Myocyte (in vitro differentiated cells): ENCODE measurements at regions not wholly inside any gene's neighbourhood (a gene's known extent, or its start where the extent isn't known, plus 50 kb on each side); places are given as distances from the start of the nearest gene placed in this dataset.

Source experiments
- DNase-seq: peaks from one replicate; pipeline ENCODE4 v3.0.0-alpha.2; 2012; ENCODE audit warnings: low read depth

DNA sequence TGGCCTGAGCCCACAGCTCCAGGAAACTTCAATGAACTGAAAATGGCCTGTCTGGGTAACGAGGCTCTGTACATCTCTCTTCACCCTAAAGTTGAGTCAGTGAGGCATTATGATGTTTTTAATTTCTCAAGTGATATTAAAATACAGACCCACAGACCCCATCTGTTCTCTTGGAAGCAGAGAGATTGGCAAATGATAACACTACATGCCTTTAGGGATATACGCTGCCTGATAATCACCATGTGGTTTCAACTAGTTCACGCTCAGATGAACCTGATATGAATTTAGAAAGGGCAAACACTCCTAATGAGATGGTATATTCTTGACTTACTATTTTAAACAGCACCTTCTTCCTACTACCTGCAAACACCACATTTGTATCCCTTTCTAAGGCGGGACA lies 127.5 kb downstream of the RFC3 start:
- no peak for DNase-seq

DNA sequence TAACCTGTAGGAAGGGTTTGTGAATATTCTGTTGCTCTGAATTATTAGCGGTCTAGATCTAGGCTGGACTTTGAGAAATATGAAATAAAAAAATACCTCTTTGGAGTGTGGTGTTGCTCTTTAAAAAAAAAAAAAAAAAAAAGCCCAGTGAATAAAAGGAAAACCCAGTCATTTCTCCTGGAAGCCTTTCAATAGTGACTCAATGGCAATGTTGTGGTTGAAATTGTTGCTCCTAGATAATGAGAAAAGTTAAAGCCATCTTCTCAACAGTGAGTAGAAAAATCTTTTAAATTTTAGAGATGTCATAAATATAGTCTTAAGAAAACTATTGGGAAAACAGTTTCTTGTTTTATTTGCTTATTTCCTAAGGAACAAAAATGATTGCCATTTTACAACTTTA lies 135.3 kb downstream of the RFC3 start:
- peak; percentile 55 for DNase-seq

DNA sequence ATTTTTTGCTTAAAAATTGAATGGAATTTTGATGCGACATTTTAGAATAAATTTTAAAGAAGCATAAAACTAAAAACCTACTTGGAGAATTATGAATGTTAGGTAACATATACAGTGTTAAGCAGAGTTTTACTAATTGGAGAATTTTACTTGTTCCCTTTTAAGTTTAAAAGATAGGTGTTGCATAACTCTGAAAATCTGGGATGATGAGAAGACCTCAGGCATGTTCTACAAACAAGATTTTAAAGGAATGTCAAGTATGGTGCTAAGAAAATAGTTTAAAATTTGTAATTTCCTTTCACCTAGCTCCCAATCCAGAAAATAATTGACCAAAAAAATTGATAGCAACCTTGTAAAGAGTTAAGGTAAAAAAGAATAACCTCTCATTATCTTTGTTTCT lies 135.8 kb downstream of the RFC3 start:
- no peak for DNase-seq

DNA sequence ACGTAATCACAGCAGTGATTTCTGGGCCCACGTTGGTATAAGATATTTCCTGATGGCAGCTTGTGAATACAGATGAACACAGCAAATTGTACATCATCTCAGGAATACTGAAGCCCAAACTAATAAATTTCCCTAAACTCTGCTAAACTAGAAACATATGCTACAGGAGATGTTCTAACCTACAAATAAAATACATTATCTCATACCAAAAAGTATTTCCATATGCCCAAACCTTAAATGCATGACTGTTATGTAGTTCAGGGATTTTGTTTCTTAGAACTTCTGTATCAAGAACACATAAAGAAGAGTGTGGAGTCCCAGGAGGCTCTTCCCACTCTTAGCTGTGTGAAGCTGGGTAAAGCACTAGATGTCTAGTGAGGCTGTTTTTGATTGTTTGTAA lies 138.4 kb downstream of the RFC3 start:
- DNase-seq, result no peak

DNA sequence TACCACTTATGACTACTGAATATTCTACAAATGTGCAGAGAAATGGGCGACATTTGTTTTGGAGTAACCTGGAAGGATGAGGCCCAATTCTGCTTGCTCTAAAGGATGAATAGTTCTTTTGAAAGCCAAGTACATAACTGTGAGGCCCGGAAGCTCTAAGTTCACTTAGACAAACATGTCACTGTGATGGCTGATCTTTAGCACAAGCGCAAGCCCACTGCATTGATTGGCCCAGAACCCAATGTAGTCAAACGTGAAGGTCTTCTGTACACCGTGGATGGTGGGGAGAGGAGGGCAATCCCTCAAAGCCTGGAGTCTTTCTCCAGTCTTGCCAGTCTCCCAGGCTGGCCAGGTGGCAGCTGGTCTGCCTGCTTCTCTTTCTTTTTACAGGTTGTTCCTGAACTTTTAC lies 139.6 kb downstream of the RFC3 start:
- no peak for DNase-seq

DNA sequence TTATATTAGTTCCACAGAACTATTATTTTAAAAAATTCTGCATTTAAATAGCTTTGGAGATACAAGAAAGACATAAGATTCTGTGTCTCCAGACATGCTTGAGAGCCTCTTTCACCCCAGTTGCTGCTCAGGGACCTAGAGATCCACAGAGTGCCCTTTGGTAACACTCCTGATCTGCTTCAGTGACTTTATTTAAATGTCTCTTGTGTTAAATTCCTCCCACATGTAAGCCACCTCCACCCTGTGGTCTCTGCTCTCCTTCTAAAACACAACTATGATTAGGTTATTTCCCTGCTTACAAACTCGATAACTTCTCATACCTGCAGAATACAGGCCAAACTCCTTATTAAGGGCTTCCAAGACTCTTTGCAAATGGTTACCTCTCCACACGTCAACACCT lies 141.0 kb downstream of the RFC3 start:
- DNase-seq, result no peak

DNA sequence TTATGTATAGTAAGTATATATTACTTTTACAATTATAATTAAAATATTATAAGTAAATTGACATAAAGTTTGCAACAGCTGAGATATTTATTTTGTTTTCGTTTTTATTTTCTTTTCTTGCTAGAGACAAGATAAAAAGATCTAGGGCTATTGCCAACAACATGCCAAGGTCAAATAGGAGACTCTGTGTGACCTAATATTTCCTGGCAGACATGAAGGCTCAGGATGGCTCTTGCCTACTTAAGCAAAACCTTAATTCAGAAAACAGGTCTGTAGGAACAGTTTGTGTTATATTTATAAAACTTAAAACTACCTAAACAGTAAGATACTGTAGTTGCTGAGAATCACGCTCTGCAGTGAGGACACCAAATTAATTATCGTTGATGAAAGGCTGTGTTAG lies 145.2 kb downstream of the RFC3 start:
- DNase-seq, result no peak

DNA sequence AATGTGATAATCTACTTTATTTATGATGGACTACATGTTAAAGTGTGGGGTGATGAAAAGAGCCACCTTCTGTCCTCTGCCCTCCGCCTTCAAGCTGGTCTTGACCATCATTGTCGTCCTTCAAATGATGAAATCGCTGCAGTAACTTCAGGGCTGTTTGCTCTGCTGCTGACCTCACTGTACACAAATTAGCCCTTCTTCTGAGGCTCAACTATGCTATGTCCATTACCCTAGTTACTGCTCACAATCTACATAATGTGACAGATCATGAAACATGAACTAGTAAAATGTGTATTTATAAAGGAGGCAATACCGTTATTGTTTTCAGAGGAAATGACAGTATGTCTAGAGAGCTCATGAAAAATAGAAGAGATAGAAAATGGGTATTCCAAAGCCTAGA lies 145.9 kb downstream of the RFC3 start:
- no peak for DNase-seq

DNA sequence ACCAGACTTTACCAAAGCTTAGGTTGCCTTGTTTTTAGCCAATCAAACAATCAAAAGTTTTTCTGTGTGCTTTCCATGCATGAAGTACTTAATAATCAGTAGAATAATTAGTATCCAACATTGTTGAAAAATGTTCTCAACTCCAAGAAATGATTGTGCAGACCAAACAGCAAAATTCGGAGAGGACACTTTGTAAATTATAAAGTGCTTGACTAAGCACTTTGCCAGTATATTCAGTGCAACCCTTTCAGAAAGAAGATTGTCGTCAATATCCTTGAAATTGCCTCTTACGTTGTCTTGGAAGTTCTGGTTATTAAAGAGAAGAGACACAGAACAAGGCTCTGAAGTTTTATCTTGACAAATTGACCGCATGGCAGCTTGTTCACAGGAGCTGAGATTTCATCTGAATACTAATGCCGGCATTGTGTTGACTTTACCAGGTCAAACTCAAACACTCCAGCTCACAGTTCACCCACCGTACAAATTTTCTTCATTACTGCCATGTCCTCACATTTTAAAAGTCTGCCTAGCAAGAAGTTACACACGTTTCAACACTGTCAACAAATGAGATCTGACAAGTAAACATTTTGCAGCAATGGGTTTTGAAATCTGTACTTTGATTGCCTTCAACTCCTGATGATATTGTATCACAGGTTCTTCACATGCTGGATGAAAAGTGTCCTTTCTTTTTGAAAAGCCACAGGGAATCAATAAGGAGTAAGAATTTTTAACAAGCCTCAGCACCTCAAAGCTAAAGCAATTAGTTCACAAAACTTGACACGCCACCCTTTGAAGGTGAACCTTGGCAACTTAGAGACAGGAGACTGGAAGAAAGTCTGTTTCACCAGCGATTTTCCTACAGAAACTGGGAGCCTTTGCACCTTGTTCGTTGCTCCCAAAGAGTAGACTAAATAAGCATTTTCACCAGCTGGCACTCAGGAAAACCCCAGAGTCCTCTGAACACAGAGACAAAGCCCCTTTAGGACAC lies 150.9 kb downstream of the RFC3 start:
- DNase-seq, result no peak

DNA sequence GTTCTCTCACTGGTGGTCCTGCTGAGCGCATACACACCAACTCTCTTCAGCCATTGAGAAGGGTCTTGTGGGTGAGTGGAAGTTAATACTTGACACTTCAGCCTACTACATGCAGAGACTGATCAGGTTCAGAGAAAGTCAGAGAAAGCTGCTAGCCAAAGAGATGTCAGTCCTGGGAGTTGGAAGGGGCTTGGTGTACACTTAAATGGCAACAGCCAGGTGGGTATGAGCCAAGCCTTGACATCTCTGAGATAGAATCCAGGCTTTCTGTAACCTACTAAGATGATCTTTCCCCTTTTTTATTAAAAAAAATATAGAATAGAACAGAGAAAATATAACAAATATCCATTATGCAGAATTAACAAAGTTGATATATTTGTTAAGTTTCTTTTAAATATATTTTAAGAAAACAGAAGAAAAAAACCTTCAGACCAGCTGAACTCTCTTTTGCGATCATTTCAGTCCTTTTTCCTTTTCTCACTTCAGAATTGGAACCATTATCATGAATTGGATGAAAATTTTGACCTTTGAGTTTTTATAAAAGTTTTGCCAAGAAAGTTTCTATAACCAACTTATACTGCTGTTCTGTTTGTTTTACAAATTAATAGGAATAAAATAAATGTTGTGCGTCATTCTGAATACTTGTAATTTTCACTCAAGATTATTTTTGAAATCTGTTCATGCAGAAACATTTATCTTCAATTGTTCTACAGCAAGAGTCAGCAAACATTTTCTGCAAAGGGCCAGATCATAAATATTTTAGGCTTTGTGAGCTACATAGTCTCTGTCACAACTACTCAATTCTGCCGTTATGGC lies 153.0 kb downstream of the RFC3 start:
- DNase-seq, result no peak

DNA sequence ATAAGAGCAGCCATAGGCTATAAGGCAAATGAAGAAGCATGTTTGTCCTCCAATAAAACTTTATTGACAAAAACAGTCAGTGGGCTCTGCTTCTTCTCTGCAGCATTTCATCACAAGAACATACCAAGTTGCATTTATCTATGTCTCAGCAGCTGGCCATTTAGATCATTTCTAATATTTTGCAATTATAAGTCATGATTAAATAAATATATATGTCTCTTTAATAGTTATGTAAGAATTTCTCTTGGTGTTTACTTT lies 153.5 kb downstream of the RFC3 start:
- DNase-seq, result no peak

DNA sequence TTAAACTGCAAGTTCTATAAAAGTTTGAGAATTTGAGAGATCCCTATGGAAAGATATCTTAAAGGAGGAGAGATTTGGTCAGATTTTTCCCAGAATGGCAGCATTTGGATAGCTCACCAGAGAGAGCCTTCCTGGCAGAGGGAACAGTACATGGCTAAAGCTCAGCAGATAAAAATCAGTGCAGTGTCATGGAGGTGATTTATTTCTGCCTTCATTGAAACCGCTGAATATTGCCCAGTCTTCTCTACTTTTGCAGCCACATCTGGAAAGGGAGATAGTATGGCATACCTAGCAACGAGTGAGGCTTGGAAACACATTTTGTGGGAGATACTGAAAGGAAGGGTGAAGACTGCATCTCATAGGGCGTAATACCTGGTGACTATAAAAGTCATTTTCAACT lies 155.2 kb downstream of the RFC3 start:
- DNase-seq, result no peak

DNA sequence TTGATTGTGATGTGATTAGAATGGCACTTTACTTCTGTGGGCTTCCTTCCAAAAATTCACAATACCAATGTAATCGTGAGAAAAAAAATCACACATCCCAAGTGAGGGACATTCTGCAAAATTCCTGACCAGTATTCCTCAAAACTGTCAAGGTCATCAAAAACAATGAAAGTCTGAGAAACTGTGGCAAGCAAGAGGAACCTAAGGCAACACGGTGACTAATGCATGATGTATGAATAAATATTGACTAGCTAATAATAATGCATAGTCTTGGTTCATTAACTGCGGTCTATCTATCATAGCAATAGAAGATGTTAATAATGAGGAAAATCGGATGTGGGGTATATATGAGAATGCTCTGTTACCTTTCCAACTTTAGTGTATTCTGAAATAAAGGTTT lies 159.0 kb downstream of the RFC3 start:
- DNase-seq, result no peak

DNA sequence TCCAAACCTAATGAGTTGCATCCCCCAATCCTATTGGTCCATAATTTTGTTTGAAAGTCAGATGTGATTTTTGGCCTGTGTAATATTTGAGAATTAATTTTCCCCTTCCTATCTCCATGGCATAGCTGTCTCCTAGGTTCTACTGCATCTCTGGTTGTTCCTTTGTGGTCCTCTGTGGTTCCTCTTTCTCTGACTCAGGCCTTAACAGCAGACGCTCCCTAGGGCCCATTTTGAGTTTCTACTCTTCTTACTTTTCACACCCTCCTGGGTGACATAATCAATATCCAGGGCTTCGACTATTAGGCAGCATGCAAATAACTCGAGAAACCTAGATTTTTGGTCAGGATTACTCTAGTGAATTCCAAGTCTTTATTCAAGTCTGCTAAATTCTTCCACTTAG lies 160.7 kb downstream of the RFC3 start:
- no peak for DNase-seq

DNA sequence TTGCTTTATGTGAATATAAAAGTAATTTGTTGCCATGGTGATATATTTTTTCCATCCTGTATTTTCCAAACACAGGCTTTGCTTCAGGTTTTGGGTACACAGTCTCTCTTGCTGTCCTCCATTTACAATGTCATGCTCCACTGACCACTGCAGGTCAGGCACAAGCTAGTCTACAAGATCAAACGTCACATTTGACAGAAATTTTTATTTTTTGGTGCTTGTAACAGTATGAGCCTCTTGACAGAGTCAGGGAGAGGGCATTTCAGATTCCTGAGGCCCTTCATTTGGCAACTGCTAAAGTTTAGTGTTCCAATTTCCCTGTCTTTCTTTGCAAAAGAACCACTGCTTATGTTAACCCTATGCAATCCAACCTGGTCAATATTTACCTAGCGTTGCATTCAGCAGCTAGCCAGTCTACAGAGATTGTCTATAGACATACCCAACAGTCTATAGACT lies 175.0 kb downstream of the RFC3 start:
- peak; percentile 40 for DNase-seq

DNA sequence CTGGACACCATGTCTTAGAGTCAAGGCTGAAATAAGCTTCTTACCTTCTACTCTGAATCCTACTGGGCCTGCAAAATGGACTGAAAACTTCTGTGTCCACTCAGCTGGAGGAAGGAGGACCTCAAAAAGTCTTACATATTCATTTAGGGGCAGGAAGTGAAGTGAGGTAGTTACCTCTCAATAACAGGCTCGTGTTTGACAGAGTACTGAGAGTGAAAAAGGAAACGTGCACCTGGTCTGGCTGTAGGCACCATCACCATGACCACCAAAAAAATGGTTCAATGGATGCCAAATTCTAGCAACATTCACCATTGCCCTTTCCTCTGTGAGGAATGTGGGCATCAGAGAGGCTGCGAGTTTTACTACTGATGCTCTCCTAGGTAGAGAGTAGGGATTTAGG lies 176.2 kb downstream of the RFC3 start:
- DNase-seq, result no peak

DNA sequence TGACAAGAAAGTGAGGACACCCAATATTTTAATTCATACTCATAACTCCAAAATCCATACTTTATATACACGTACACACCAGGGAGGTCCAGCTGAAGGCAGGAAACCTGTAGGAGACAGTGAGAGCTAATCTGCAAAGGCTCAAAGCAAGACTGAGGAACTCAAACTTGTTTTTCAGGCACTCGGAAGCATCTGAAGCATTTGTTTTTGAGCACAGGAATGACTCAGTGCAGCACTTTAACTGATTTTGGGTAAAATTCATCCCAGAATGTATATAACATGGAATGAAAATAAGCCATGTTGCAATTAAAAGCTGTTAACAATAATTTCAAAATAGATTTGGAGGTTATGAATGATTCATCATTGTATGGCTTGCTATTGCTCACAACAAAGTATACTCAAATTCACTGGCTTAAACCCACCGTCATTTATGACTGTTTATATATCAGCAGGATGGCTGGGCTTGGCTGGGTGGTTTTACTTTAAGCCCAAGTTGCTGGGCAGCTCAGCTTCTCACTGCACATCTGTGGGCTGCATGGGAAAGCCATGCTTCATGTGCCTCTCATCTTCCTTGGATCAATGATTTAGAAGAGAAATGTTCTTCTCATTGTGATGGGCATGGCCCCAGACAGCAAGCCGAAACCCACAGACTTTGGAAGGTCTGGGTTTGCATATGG lies 177.0 kb downstream of the RFC3 start:
- DNase-seq, result no peak

DNA sequence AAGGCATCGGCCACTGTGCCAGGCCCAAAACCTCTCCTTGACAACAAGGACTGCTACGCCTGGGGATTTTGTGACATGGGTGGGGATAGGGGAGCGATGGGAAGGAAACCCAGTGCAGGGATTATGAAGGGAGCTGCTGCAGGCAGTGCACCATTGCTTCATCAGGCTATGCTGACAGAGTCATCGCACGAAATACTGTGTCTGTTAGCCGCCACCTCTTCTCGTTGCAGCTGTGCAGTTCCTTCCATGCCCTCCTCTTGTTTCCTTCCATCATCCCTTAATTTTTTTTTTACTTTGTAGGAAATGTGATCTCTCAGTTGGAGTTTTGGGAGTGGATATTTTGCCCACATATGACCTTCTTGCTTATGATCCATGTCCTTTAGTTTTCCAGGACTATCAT lies 178.7 kb downstream of the RFC3 start:
- no peak for DNase-seq

DNA sequence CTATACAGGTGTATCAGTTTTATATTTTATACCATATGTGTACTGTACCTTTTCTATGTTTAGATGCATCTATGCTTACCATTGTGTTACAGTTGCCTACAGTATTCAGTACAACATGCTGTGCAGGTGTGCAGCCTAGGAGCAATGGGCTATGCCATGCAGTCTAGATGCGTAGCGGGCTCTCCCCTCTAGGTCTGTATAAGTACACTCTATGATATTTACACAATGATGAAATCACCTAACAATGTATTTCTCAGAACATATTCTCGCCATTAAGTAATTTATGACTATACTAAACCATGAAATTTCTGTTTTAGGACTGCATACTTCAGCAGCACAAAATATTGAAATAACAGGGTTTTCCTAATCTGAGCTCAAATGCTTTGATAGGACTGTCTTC lies 179.6 kb downstream of the RFC3 start:
- DNase-seq, result no peak

DNA sequence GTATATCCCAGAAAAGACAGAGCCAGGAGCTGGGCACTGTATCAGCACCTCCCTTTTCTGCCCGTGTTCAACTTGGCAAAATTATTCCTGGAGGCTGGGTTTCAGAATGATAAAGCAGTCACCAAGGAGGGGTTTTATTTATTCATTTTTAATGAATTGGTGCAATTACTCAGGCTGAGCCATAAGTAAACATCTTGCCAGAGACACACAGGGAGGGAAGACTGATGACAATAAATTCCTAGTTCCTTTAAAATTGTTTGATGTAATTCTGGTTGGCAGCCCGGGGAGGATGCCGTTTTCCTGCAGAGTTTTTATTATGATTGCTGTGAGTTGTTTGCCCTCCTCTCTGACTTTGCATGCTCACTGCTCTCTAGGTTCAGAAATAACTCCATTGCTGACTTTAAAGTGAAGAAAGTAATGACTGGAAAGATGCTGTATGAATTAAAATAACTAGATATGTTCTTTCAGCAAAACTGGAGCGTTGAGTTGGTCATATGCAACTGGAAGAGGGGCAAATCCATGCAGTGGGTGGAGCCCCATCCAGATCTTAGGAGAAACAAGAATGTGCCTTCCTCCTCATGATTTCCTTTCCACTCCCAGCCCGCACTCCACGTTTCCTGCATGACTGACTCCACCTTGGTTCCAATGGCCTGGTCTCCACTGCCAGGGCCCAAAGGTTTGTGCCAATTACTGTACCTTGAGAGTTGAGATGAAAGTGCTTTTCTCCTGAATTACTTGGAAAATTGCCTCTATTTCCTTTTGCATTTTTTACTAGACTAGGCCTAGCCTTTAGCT lies 182.1 kb downstream of the RFC3 start:
- DNase-seq, result no peak

DNA sequence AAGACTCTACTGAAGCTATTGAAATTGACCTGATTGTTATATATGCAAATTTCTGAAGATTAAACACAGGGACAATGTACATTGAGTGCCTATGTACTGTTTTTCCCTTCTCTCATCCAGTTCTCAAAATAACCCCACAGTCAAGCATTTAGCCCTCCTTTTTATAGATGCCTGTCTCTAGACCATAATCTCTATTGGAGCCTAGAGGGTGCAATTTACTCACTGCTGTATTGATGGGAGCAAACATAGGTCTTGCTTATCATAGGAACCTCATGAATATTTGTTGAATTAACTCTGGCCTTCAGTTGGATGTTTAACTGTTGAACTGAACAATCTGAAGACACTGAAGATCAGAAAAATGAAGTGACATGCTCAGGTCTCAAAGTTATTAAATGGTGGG lies 183.0 kb downstream of the RFC3 start:
- DNase-seq, result no peak
